CD14-positive monocyte (primary cell): ENCODE measurements at regions not wholly inside any gene's neighbourhood (a gene's known extent, or its start where the extent isn't known, plus 50 kb on each side); places are given as distances from the start of the nearest gene placed in this dataset.

Source experiments
- DNase-seq, 3 donors: peaks; one replicate each; pipeline ENCODE4 v3.0.0-alpha.2; 2011 to 2022
- H2AFZ ChIP-seq: 2 replicates; pipeline ENCODE4 v1.6.0; 2012; ENCODE audit warnings: mild to moderate bottlenecking, low read depth, low read length, inconsistent platforms; ENCODE audit not compliant: insufficient read depth, poor library complexity, severe bottlenecking
- H3K27ac ChIP-seq, 2 donors: 1 replicate in 1 of 2; 2 replicates in 1 of 2; pipeline ENCODE4 v1.5.1; 2012 to 2013; ENCODE audit warnings: low read length in 2 of 2, control low read depth in 1 of 2, inconsistent platforms in 1 of 2, low read depth in 1 of 2, mild to moderate bottlenecking in 1 of 2
- H3K27me3 ChIP-seq, 2 donors: one replicate each; pipeline versions ENCODE4 v1.6.0 to v1.6.1; 2011 to 2013; ENCODE audit warnings: low read length in 2 of 2; ENCODE audit not compliant: control insufficient read depth in 2 of 2, insufficient read depth in 2 of 2
- H3K36me3 ChIP-seq, 2 donors: replicated peaks in 1 of 2; 1 replicate in 1 of 2; 2 replicates in 1 of 2; pipeline versions ENCODE4 v1.5.1 to v1.6.1; 2012 to 2013; ENCODE audit warnings: low read length in 2 of 2, control low read depth in 1 of 2, inconsistent platforms in 1 of 2, mild to moderate bottlenecking in 1 of 2; ENCODE audit not compliant: insufficient read depth in 2 of 2, control insufficient read depth in 1 of 2
- H3K4me1 ChIP-seq, 2 donors: 1 replicate in 1 of 2; 2 replicates in 1 of 2; pipeline versions ENCODE4 v1.5.1 to v1.6.1; 2012 to 2013; ENCODE audit warnings: low read length in 2 of 2, control low read depth in 1 of 2, inconsistent platforms in 1 of 2, mild to moderate bottlenecking in 1 of 2, moderate library complexity in 1 of 2; ENCODE audit not compliant: insufficient read depth in 2 of 2, control insufficient read depth in 1 of 2
- H3K4me2 ChIP-seq: replicated peaks from 2 replicates; pipeline ENCODE3; 2012; ENCODE audit warnings: low read length, moderate library complexity, mild to moderate bottlenecking; ENCODE audit not compliant: poor library complexity, severe bottlenecking; ENCODE audit errors: extremely low read depth
- H3K4me3 ChIP-seq, 3 experiments: fragments of 200-600 bp in 1 of 3; sonication (generic) in 1 of 3; replicated peaks in 1 of 3; 1 replicate in 2 of 3; 2 replicates in 1 of 3; pipeline ENCODE4 v1.5.1; 2011 to 2013; ENCODE audit warnings: low read length in 3 of 3, mild to moderate bottlenecking in 3 of 3, control low read depth in 2 of 3, low read depth in 2 of 3, inconsistent platforms in 1 of 3, moderate library complexity in 1 of 3
- H3K79me2 ChIP-seq: 2 replicates; pipeline ENCODE4 v1.6.0; 2012; ENCODE audit warnings: mild to moderate bottlenecking, control low read depth, inconsistent platforms, low read length, moderate library complexity; ENCODE audit not compliant: insufficient read depth
- H3K9ac ChIP-seq: 2 replicates; pipeline ENCODE4 v1.6.0; 2017; ENCODE audit warnings: low read length, mild to moderate bottlenecking; ENCODE audit not compliant: insufficient read depth, poor library complexity, severe bottlenecking
- H3K9me3 ChIP-seq, 2 donors: replicated peaks in 1 of 2; 1 replicate in 1 of 2; 2 replicates in 1 of 2; pipeline versions ENCODE4 v1.5.1 to v1.6.1; 2012 to 2013; ENCODE audit warnings: low read length in 2 of 2, control low read depth in 1 of 2; ENCODE audit not compliant: control insufficient read depth in 1 of 2, insufficient read depth in 1 of 2
- H4K20me1 ChIP-seq: 2 replicates; pipeline ENCODE4 v1.6.0; 2012; ENCODE audit warnings: mild to moderate bottlenecking, low read length, control low read depth, moderate library complexity; ENCODE audit not compliant: insufficient read depth
- H3K27ac Mint-ChIP-seq, 7 donors: one replicate each; pipeline ENCODE4 v1.8.0; 2020; ENCODE audit warnings: mild to moderate bottlenecking in 7 of 7, mixed read lengths in 7 of 7, moderate library complexity in 6 of 7, inconsistent platforms in 2 of 7
- H3K27me3 Mint-ChIP-seq, 3 donors: one replicate each; pipeline ENCODE4 v1.8.0; 2021 to 2022; ENCODE audit warnings: low read depth in 3 of 3, mild to moderate bottlenecking in 3 of 3, mixed read lengths in 3 of 3, moderate library complexity in 3 of 3, inconsistent platforms in 1 of 3
- H3K36me3 Mint-ChIP-seq, 2 donors: one replicate each; pipeline ENCODE4 v1.8.0; 2020; ENCODE audit warnings: mixed read lengths in 2 of 2, inconsistent platforms in 1 of 2, mild to moderate bottlenecking in 1 of 2
- H3K4me1 Mint-ChIP-seq: one replicate; pipeline ENCODE4 v1.8.0; 2020; ENCODE audit warnings: mild to moderate bottlenecking, mixed read lengths
- H3K4me3 Mint-ChIP-seq, 2 donors: one replicate each; pipeline ENCODE4 v1.8.0; 2020; ENCODE audit warnings: mild to moderate bottlenecking in 2 of 2, mixed read lengths in 2 of 2, moderate library complexity in 1 of 2
- H3K9me3 Mint-ChIP-seq, 7 donors: one replicate each; pipeline ENCODE4 v1.8.0; 2020 to 2022; ENCODE audit warnings: mixed read lengths in 7 of 7, mild to moderate bottlenecking in 6 of 7, moderate library complexity in 6 of 7, inconsistent platforms in 2 of 7
- CTCF ChIP-seq: fragments of 200-600 bp; IDR thresholded peaks from one replicate; pipeline ENCODE4 v1.8.0; 2022; ENCODE audit warnings: antibody characterized with exemption, mild to moderate bottlenecking
- WGBS: methylation state at CpG from one replicate; pipeline ENCODE4 v1.1.5; 2013; ENCODE audit warnings: missing lambda C conversion rate; ENCODE audit not compliant: insufficient coverage; 5-methylcytosine and 5-hydroxymethylcytosine counted together
- intact Hi-C, 2 donors: fragments of 100-400 bp; cut with micrococcal nuclease; formaldehyde crosslinking; loops; one replicate each; pipeline versions ENCODE4 v1.15.0 to v1.15.1; 2023

DNA sequence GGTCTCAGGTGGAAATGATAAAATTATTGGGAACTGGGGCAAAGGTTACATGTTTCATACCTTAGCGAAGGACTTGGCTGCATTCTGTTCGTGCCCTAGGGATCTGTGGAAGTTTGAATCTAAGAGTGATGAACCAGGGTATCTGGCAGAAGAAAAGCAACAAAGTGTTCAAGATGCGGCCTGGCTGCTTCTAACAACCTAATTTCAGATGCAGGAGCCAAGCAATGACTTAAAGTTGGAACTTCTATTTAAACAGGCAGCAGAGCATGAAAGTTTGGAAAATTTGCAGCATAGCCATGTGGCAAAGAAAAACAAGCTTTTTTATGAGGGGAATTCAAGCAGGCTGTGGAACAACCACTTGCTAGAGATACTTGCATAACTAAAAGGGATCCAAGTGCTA is 73.5 kb downstream of the CD24 start:
- Histone ChIP-seq H3K27me3 (no peaks in the 10 kb centered on the region), H3K9ac (no peak overlapping the region), H3K4me3 (no peak overlapping the region), H3K4me1 (no peaks in the 10 kb centered on the region), H3K79me2 (no peaks in the 10 kb centered on the region), H4K20me1 (no peaks in the 10 kb centered on the region), H3K4me2 (no peak overlapping the region), H3K9me3 (peaks cover 0 to 11% of the 10 kb centered on the region in 2 donors), H3K27ac (no peak overlapping the region), H2AFZ (no peak overlapping the region), H3K36me3 (no peaks in the 10 kb centered on the region)
- H3K27ac Mint-ChIP-seq: no peak overlapping the region
- intact Hi-C loops: no loop called here
- WGBS: 93% methylated on average over 3 of the region's 3 CpGs
- H3K27me3 Mint-ChIP-seq: peaks cover 0 to 8% (median 0%) of the 10 kb centered on the region in 3 donors
- H3K36me3 Mint-ChIP-seq: no peaks in the 10 kb centered on the region
- H3K9me3 Mint-ChIP-seq: peaks cover 2 to 24% (median 11%) of the 10 kb centered on the region in 7 donors
- no peak overlapping the region for H3K4me3 Mint-ChIP-seq
- no peak for TF ChIP-seq CTCF
- no peak for DNase-seq
- no peaks in the 10 kb centered on the region for H3K4me1 Mint-ChIP-seq

DNA sequence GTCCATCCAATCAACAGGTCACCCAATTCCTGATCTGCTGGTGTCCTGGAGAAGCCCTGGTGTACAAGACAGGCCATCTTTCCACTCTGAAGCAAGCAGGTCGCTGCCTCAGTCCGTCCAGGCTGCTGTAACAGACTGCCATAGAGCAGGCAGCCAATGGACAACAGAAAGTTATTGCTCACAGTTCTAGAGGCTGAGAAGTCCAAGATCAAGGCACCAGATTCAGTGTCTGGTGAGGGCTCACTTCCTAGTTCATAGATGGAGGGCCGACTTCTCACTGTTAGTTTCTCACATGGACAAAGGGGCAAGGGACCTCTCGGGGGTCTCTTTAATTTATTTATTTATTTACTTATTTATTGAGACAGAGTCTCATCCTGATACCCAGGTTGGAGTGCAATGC is 74.8 kb downstream of the CD24 start:
- H3K27me3 Mint-ChIP-seq: peaks cover 0 to 13% (median 0%) of the 10 kb centered on the region in 3 donors
- intact Hi-C loops: no loop called here
- no peak for DNase-seq
- H3K27ac Mint-ChIP-seq: no peak overlapping the region
- H2AFZ ChIP-seq: no peak overlapping the region
- H3K36me3 ChIP-seq: no peaks in the 10 kb centered on the region
- H3K4me3 ChIP-seq: no peak overlapping the region
- no peaks in the 10 kb centered on the region for H3K27me3 ChIP-seq
- TF ChIP-seq CTCF: no peak
- no peak overlapping the region for H3K9ac ChIP-seq
- no peak overlapping the region for H3K27ac ChIP-seq
- no peak overlapping the region for H3K4me2 ChIP-seq
- peaks cover 2 to 24% (median 11%) of the 10 kb centered on the region in 7 donors for H3K9me3 Mint-ChIP-seq
- no peaks in the 10 kb centered on the region for H3K79me2 ChIP-seq
- H4K20me1 ChIP-seq: no peaks in the 10 kb centered on the region
- WGBS: 100% methylated on average over 2 of the region's 4 CpGs
- no peaks in the 10 kb centered on the region for H3K4me1 Mint-ChIP-seq
- H3K4me1 ChIP-seq: no peaks in the 10 kb centered on the region
- H3K4me3 Mint-ChIP-seq: no peak overlapping the region
- peaks cover 0 to 11% of the 10 kb centered on the region in 2 donors for H3K9me3 ChIP-seq
- H3K36me3 Mint-ChIP-seq: no peaks in the 10 kb centered on the region
